Central memory CD4-positive, alpha-beta T cell (primary cell): ENCODE measurements at regions not wholly inside any gene's neighbourhood (a gene's known extent, or its start where the extent isn't known, plus 50 kb on each side); places are given as distances from the start of the nearest gene placed in this dataset.

ENCODE experiments used
- DNase-seq: peaks from one replicate; pipeline ENCODE4 v3.0.0; 2022

GRCh38 chr3:40593351-40593750, 68.6 kb downstream of the ZNF621 start:
- no peak for DNase-seq

- no peak for DNase-seq
Observed at GRCh38 chr3:40597441-40597840, 72.7 kb downstream of the ZNF621 start.

DNA sequence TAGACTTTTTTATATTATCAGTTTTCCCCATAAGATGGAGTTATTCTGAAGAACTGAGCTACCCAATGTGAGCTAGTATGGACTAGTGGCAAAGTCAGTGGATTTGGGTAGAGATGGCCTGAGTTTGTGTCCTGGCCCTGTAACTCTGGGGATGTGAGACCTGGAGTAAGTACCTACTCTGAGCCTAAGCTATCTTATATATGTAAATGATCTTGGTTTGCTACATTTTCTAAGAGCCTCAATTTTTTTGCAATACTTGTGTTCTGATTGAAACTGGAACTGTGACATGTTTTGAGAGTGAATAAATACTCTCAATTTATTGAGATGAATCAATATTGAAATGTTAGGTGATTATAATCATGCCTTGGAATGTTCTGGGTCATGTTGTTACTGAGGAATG, 73.6 kb downstream of the ZNF621 start:
- DNase-seq = no peak

DNA sequence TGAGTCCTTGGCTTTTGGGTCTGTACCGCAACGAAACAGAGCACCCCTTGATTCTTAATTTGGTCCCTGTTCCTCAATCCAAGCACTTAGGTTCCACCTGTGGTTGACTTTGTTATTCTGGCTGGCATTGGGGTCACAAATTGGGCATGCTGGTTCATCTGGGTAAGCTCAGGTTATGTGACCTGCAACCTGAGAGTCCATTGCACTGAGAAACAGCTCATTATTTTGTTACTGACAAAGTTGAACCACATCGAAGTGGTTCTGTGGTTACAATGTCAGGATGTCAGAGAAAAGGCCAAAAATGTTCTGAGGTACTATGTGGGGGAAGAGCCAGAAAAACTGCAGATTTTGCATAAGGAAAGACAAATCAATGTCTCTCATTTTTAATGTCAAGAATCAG, 74.2 kb downstream of the ZNF621 start:
- no peak for DNase-seq

DNA sequence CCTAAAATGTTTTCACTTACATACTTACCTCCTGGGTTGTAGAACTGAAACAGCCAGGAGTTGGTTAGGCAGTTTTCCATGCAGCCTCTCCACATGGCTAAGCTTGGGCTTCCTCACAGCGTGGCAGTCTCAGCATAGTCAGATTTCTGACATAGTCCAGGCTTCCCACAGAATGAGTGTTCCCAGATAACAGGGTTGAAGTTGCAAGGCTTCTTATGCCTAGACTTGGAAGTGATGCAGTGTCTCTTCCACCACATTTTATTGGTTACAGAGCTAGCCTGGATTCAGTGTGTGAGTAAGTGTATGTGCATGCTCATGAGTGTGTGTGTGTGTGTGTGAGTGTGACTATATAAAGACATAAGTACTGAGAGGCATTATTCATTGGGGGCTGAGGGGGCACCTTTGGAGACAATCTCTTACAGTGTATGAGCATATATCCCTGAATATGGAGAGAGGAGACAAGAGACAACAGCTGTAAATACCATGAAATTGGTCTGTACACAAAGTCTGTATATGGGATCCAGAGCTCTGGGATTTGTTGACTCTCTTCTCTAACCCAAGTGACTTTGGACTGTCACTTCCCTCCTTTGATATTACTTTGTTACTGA, 78.1 kb downstream of the ZNF621 start:
- no peak for DNase-seq

- DNase-seq = no peak
Observed at GRCh38 chr3:40605960-40606359, 81.2 kb downstream of the ZNF621 start.

- no peak for DNase-seq
Observed at GRCh38 chr3:40608091-40608490, 83.3 kb downstream of the ZNF621 start.

DNA sequence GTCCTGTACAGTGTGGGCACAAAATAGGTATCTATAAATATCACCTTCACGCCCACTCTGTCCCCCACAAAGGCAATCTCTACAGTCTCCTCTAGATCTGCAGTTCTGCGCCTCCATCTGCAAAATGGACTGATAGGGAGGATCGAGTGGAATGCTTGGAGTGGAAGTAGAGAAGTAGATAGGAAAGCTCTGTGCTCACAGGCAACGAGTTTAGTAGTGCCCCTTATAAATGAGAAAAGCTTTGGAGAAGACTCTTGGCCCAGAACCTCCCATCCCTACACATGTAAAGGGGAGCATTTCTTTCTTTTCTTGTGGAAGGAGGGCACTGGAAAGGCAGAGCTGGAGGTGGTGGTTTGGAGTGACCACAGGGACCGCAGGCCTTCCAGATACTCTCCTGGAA, 88.5 kb downstream of the ZNF621 start:
- DNase-seq = no peak

DNA sequence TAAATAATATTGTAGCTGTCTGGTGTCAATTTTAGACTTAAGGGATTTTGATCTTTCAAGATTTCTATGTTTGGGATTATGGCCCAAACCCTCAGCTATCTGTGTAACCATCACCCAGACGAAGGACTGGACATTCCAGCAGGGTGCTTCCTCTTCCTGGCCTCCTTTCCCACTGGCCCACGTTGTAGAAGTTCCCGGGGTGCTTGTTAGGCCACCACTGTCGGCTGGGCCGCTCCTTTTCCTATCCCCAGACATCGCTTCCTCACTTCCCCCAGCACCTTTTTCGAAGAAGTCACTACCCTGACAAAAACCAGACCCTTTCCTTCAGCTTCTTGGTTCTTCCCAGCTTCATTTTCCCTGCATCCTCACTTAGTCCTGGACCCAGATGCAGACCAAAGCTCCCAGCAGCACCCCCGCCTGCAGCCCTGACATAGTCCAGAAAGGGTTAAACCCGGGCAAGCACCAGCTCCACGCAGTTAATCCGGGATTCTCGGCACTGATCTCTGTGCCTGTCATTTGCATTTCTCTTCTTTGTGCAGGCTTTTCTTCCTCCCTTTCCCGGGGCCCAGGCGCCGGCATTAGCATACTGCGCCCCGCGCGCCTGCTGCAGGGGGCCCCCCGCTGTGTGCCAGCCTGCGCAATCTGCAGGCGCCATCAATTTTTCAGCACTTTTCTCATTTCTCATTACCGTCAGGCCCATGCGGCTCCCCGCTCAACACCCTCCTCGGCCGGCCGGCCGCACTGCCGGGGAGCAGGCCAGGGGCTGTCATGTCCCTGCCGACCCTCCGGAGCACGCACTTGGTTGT, 90.6 kb downstream of the ZNF621 start:
- no peak for DNase-seq

DNA sequence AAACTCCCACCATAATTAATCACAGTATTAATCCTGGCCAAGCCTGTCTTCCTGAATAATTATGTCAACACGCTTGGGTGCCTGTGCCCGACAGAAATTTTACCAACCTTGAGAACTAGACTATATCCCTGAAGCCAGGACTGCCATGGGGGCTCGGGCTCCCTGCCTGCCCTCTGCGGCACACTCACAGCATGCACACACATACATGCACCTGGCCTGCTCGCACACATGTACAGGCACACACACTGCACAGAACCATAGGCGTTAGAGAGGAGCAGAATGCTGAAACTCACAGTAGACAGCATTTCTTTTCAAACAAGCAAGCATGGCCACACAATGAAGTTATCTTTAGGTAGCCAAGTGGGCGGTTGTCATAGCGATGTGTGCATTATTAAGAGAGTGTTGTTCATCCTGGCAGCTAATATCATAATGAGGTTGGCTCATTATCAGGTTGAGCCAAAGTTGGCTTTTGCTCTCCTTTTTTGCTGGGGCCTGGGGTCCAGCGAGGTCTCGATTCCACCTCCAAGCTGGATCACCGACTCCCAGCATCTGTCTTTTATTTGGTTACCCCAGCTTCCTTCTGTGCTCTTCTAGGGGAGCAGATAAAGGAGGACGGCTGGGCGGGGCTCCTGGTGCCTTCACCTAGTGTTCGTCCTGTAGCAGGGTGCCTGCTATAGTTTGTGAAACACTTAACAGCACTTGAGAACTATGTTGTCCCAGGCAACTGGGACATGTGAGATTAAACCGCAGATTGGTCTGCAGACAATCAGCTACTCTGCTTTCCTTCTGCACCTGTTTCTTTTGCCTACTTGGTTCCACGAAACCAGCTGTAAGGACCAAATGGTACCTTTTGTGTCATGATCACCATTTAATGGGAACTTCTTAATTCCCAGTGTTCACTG, 91.4 kb downstream of the ZNF621 start:
- DNase-seq = no peak

DNA sequence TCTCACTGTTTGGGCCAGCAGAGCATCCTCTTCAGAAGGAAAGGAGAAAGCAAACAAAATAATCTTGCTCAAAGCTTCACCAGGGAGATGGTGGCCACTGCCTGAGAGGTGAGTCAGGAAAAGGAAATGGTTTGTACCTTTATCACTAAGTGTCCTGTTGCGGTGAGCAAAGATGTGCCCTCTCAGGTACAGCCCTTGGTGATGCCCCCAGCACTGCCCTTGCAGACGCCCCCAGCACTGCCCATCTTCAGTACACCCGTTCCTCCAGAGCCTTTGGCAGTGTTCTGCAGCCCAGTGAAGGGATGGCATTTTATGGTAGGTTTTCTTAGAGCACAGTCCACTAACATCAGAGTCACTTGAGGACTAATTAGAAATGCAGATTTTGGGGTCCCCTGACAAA, 92.3 kb downstream of the ZNF621 start:
- no peak for DNase-seq

DNA sequence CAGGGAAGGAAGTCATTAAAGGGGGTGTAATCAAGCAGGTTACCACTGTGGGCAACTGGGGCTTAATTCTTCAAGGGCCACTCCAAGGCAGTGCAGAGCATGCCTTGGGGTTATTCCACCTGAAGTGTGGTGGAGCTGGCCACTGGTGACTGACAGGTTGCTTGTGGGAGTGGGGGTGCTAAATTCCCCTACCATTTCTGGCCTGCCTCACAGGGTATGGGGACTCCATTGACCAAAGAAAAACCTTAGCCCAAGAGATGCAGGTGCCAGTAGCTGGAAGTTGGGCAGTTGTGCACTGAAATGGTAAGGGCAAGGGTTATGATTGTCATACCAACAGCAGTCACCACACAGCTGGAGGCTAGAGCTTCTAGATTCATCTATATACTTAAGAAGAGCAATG, 93.4 kb downstream of the ZNF621 start:
- DNase-seq = no peak

DNA sequence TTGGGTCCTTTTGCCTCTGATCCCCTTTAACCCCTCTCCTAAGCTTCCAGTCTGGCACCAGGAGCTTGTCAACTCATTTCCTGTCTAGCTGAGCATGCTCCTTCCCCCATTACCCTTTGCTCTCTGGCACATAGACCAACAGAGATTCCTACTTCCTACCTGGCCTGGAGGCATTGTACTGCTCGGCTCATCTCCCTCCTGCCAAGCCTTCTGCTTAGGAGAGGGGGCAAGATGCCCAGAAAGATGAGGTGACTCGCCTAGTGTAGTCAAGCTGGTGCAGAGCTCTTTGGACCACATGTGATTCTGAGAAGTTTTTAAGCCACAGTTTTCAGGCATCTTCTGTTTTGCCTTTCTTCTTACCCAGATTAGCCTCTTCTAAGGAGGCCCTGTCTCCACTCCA, 95.4 kb downstream of the ZNF621 start:
- no peak for DNase-seq

- DNase-seq = no peak
Observed at GRCh38 chr3:40621252-40621651, 96.5 kb downstream of the ZNF621 start.

DNA sequence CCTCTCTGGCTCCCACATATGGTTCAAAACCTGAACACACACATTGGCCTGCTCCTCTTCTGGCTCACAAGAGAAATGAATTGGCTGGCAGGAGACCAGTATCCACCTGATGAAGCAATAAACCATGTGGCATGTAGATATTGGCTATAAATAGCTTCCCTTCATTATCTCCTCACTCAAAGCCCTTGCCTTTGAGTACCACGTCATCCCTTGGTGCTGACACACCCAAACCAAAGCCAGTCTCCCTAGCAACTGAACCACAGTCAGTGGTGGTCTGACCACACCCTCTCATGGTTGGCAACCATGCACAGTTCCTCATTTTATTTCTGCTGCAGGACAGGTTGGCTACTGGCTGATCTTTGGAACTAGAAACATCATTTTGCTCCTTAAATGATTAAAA, 98.8 kb downstream of the ZNF621 start:
- DNase-seq = peak; percentile 30

DNA sequence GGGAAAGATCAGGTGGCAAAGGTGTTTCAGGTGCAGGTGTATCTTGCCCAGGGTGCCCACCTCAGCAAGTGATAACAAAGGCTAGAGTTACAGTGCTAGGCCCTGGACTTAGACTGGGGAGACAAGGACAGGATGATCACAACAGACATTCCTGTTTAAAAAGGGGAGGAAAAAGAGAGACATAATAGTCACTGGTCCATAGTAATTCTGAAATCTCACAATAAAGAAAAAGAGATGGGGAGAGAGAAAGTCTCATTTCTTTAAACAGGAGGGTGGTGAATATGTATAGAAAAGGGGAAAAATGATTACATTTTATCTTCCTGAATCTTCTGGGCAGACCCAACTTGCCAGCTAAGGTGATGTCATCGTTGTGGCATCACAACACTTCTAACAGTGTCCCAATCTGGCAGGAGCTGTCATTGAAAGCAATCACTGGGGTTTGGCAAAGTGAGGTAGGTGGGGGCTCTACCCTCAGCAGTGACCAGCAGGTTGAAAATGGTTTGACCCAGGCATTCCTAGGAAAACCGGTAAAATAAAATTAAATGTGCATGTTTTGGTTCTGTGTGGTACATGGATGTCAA, 99.5 kb downstream of the ZNF621 start:
- no peak for DNase-seq

GRCh38 chr3:40627095-40627494, 102.3 kb downstream of the ZNF621 start:
- DNase-seq = no peak

GRCh38 chr3:40628984-40629383, 104.2 kb downstream of the ZNF621 start:
- DNase-seq = no peak

DNA sequence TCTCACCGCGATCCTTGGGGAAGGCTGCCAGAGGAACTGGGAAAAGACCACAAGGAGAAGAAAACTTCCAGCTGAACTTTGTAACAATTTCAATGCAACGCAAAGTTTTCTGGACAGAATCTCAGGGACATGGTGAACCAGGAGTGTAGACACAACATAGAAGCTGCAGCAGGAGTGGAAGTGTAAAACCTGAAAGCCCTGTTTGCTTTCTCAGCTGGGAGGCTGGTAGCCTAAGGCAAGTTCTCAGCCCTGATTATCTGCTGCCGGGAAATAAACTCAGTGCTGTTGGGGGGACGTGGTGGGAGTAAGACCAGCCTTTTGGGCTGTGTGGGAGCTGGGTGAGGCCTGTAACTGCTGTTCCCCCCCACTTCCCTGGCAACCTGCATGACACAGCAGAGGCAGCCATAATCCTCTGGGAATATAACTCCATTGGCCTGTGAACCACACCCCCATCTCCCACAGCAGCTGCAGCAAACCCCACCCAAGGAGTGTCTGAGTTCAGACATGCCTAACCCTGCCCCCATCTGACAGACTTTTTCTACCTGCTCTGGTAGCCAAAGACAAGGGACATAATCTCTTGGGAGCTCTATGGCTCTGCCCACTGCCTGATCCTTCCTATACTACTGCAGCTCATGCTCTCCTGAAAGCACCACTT, 106.7 kb downstream of the ZNF621 start:
- no peak for DNase-seq

DNA sequence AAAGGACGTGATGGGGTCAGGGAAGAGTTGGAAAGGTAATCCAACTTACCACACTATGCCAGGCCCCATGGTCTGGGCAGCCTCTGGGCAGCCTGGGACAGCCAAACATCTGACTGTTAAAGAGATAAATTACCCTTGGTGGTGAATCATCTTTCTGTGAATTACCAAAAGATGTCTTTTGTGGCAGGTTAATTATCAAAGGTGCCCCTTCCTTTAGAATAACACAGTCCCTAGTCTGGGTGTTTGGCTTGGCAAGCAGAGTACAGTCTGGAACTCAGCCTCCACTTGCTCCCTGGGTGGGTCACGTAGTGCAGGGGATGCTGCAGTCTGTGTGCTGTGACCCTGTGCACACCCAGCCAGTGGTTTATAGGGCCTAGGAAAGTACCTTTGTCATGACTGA, 113.1 kb downstream of the ZNF621 start:
- no peak for DNase-seq

- DNase-seq = no peak
Observed at GRCh38 chr3:40639006-40639405, 114.2 kb downstream of the ZNF621 start.

DNA sequence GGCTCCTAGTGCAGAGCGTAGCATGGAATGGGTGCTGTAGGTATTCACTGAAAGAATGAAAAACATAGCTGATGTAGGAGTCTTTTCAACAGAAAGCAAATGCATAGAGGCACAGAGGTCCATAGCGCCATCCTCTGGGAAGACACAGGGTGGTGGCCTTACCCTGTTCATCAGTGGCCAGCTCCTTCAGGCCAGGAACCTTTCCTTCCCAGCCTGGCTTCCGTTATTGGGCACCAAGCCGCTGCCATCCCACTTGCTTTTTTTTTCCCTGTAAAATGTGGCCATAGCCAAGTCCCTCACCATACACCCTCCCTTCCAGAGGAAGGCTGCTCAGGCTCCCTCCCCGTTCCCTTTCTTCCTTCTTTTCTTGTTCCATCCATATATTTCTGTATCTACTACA, 118.1 kb downstream of the ZNF621 start:
- DNase-seq = no peak

DNA sequence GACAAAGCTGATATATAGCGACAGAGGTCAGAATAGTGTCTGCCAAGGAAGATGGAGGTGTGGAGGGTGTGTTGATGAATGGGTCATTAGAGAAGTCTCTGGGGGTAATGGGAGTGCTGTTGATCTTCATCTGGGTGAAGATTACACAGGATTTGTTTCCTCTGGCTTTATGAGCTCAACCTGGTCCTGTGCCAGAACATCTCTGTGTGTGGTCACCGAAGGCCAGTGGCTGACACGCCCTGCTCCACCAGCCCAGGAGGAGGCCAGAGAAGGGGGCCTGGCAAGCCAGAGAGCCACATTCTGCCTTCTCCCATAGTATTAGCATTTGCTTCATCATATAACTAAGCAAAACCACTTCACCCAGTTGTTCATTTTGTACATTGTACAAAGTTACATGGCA, 121.1 kb downstream of the ZNF621 start:
- DNase-seq = no peak
